IMR-90 (cell line): ENCODE measurements at regions not wholly inside any gene's neighbourhood (a gene's known extent, or its start where the extent isn't known, plus 50 kb on each side); places are given as distances from the start of the nearest gene placed in this dataset.

Experiments used
- ATAC-seq: fragments of 200-7000 bp; cut with Tn5 transposase; 2 replicates; pipeline ENCODE4 v1.9.1; 2020; ENCODE audit warnings: low read depth, mild to moderate bottlenecking, moderate library complexity
- BruUV-seq: library from RNA; stranded (reverse); fragments of 400-500 nt; replicated peaks from 2 replicates; lab custom pipeline; 2021; lab: Mats Ljungman, UMichigan
- CTCF ChIA-PET: fragments of 300-600 bp; formaldehyde crosslinking; extraction: SDS; loops from one replicate; lab custom pipeline; 2021; ENCODE audit warnings: antibody characterized with exemption; lab: Yijun Ruan, JAX
- POLR2A ChIA-PET: fragments of 300-600 bp; sonication (Branson Sonifier 250); formaldehyde crosslinking; loops from one replicate; lab custom pipeline; 2022; ENCODE audit warnings: antibody characterized with exemption; ENCODE audit not compliant: unreplicated experiment; lab: Charles Lee
- DNase-seq: peaks from one replicate; pipeline ENCODE4 v3.0.0; 2013
- H2AFZ ChIP-seq: replicated peaks from 2 replicates; pipeline ENCODE3; 2013; ENCODE audit warnings: low read length, mild to moderate bottlenecking; ENCODE audit not compliant: poor library complexity
- H2AK5ac ChIP-seq: 2 replicates; pipeline ENCODE4 v1.6.1; 2013; ENCODE audit warnings: low read depth, low read length, inconsistent platforms
- H2AK9ac ChIP-seq: replicated peaks from 2 replicates; pipeline ENCODE3; 2013; ENCODE audit warnings: mild to moderate bottlenecking, low read depth, low read length, moderate library complexity; ENCODE audit not compliant: poor library complexity
- H2BK120ac ChIP-seq: 2 replicates; pipeline ENCODE4 v1.6.1; 2013; ENCODE audit warnings: low read depth, low read length, inconsistent platforms
- H2BK15ac ChIP-seq: 3 replicates; pipeline ENCODE4 v1.6.1; 2013; ENCODE audit warnings: low read depth, low read length, inconsistent platforms
- H2BK20ac ChIP-seq: 2 replicates; pipeline ENCODE4 v1.6.1; 2013; ENCODE audit warnings: low read depth, mild to moderate bottlenecking, inconsistent platforms, low read length, moderate library complexity
- H2BK5ac ChIP-seq: 2 replicates; pipeline ENCODE4 v1.6.1; 2013; ENCODE audit warnings: mild to moderate bottlenecking, low read depth, low read length, inconsistent platforms; ENCODE audit not compliant: poor library complexity, severe bottlenecking
- H3K14ac ChIP-seq: replicated peaks from 2 replicates; pipeline ENCODE4 v1.6.1; 2013; ENCODE audit warnings: low read depth, low read length, inconsistent platforms
- H3K18ac ChIP-seq: 2 replicates; pipeline ENCODE4 v1.6.1; 2013; ENCODE audit warnings: low read depth, low read length, control low read depth
- H3K23ac ChIP-seq: 2 replicates; pipeline ENCODE4 v1.6.1; 2013; ENCODE audit warnings: low read depth, low read length, inconsistent platforms
- H3K27ac ChIP-seq: 2 replicates; pipeline ENCODE4 v1.5.1; 2013; ENCODE audit warnings: mild to moderate bottlenecking, control low read depth, low read length; ENCODE audit not compliant: insufficient read depth
- H3K27me3 ChIP-seq: 2 replicates; pipeline ENCODE4 v1.6.1; 2013; ENCODE audit warnings: low read length; ENCODE audit not compliant: control insufficient read depth, insufficient read depth
- H3K36me3 ChIP-seq: 2 replicates; pipeline ENCODE4 v1.6.1; 2013; ENCODE audit warnings: low read length, mixed read lengths; ENCODE audit not compliant: control insufficient read depth, insufficient read depth
- H3K4ac ChIP-seq: 2 replicates; pipeline ENCODE4 v1.6.1; 2013; ENCODE audit warnings: low read depth, low read length, inconsistent platforms
- H3K4me1 ChIP-seq: 2 replicates; pipeline ENCODE4 v1.6.1; 2013; ENCODE audit warnings: low read length, mixed read lengths; ENCODE audit not compliant: control insufficient read depth, insufficient read depth
- H3K4me2 ChIP-seq: 2 replicates; pipeline ENCODE4 v1.6.1; 2013; ENCODE audit warnings: low read depth, mild to moderate bottlenecking, control low read depth, low read length, moderate library complexity
- H3K4me3 ChIP-seq: 2 replicates; pipeline ENCODE4 v1.5.1; 2013; ENCODE audit warnings: low read depth, mild to moderate bottlenecking, control low read depth, low read length, moderate library complexity; ENCODE audit not compliant: insufficient read depth
- H3K56ac ChIP-seq: 2 replicates; pipeline ENCODE4 v1.6.1; 2013; ENCODE audit warnings: low read length, inconsistent platforms; ENCODE audit not compliant: insufficient read depth; ENCODE audit errors: extremely low read depth
- H3K79me1 ChIP-seq, 2 experiments: 2 replicates each; pipeline ENCODE4 v1.6.1; 2013; ENCODE audit warnings: low read length in 2 of 2, inconsistent platforms in 1 of 2, low read depth in 1 of 2
- H3K9ac ChIP-seq: 2 replicates; pipeline ENCODE4 v1.6.1; 2013; ENCODE audit warnings: low read depth, low read length, control low read depth
- H3K9me1 ChIP-seq: 2 replicates; pipeline ENCODE4 v1.6.1; 2013; ENCODE audit warnings: low read length, inconsistent platforms; ENCODE audit not compliant: insufficient read depth
- H3K9me3 ChIP-seq: 2 replicates; pipeline ENCODE4 v1.6.1; 2013; ENCODE audit warnings: low read length; ENCODE audit not compliant: control insufficient read depth, insufficient read depth
- H4K20me1 ChIP-seq: 2 replicates; pipeline ENCODE4 v1.6.1; 2013; ENCODE audit warnings: low read length, inconsistent platforms; ENCODE audit not compliant: insufficient read depth
- H4K5ac ChIP-seq: 2 replicates; pipeline ENCODE4 v1.6.1; 2013; ENCODE audit warnings: mild to moderate bottlenecking, low read depth, low read length, control low read depth
- H4K8ac ChIP-seq, 2 experiments: 2 replicates each; pipeline ENCODE4 v1.6.1; 2013; ENCODE audit warnings: low read depth in 2 of 2, low read length in 2 of 2, control low read depth in 1 of 2, inconsistent platforms in 1 of 2
- H4K91ac ChIP-seq: 2 replicates; pipeline ENCODE4 v1.6.1; 2013; ENCODE audit warnings: low read depth, low read length, inconsistent platforms; ENCODE audit not compliant: insufficient read depth
- BHLHE40 ChIP-seq: fragments of 150-350 bp; IDR thresholded peaks from 2 replicates; pipeline ENCODE4 v1.6.1; 2016; ENCODE audit warnings: mild to moderate bottlenecking, low read depth, low read length
- CEBPB ChIP-seq: IDR thresholded peaks from 2 replicates; pipeline ENCODE4 v1.6.1; 2012; ENCODE audit warnings: low read depth, low read length, improper control_type of control experiment
- CHD1 ChIP-seq: IDR thresholded peaks from 2 replicates; pipeline ENCODE4 v1.6.1; 2012; ENCODE audit warnings: low read depth, low read length, improper control_type of control experiment
- FOS ChIP-seq: fragments of 150-350 bp; IDR thresholded peaks from 2 replicates; pipeline ENCODE4 v1.6.1; 2016; ENCODE audit warnings: low read depth, low read length
- MAFK ChIP-seq: IDR thresholded peaks from 2 replicates; pipeline ENCODE4 v1.6.1; 2012; ENCODE audit warnings: low read depth, low read length, improper control_type of control experiment
- MAZ ChIP-seq: IDR thresholded peaks from 2 replicates; pipeline ENCODE4 v1.6.1; 2012; ENCODE audit warnings: low read depth, mild to moderate bottlenecking, low read length, improper control_type of control experiment, moderate library complexity, borderline replicate concordance
- MXI1 ChIP-seq: IDR thresholded peaks from 2 replicates; pipeline ENCODE4 v1.6.1; 2012; ENCODE audit warnings: low read depth, mild to moderate bottlenecking, low read length, moderate library complexity, borderline replicate concordance
- NFE2L2 ChIP-seq: fragments of 150-350 bp; IDR thresholded peaks from 2 replicates; pipeline ENCODE4 v1.6.1; 2016; ENCODE audit warnings: low read depth, mild to moderate bottlenecking, low read length
- POLR2A ChIP-seq: IDR thresholded peaks from 2 replicates; pipeline ENCODE4 v1.6.1; 2012; ENCODE audit warnings: mild to moderate bottlenecking, low read depth, low read length
- RAD21 ChIP-seq: IDR thresholded peaks from 2 replicates; pipeline ENCODE4 v1.6.1; 2012; ENCODE audit warnings: low read length, improper control_type of control experiment
- RCOR1 ChIP-seq: IDR thresholded peaks from 2 replicates; pipeline ENCODE4 v1.6.1; 2012; ENCODE audit warnings: mild to moderate bottlenecking, low read length, improper control_type of control experiment; ENCODE audit not compliant: insufficient replicate concordance
- RFX5 ChIP-seq: IDR thresholded peaks from 2 replicates; pipeline ENCODE4 v1.8.0; 2012; ENCODE audit warnings: low read depth, mild to moderate bottlenecking, low read length, moderate library complexity
- SMC3 ChIP-seq: fragments of 150-350 bp; IDR thresholded peaks from 2 replicates; pipeline ENCODE4 v1.6.1; 2016; ENCODE audit warnings: low read depth, mild to moderate bottlenecking, antibody characterized with exemption, low read length, moderate library complexity
- WGBS, 2 experiments: methylation state at CpG; one replicate each; pipeline versions ENCODE4 v1.1.5 to v1.1.7; 2013; ENCODE audit warnings: missing lambda C conversion rate in 2 of 2; ENCODE audit not compliant: insufficient read length in 1 of 2; ENCODE audit errors: extremely low coverage in 2 of 2; 5-methylcytosine and 5-hydroxymethylcytosine counted together
- dilution Hi-C: fragments of 300-500 bp; cut with HindIII; formaldehyde crosslinking; loops from one replicate; pipeline ENCODE4 v1.14.3; 2018; ENCODE audit warnings: low sequenced_read_pairs; ENCODE audit not compliant: unreplicated experiment
- in situ Hi-C: fragments of 300-500 bp; cut with MboI; formaldehyde crosslinking; loops from 3 replicates; pipeline ENCODE4 v1.14.3; 2019; ENCODE audit warnings: low sequenced_read_pairs, inconsistent platforms, mixed read lengths
- intact Hi-C: fragments of 100-400 bp; cut with micrococcal nuclease; formaldehyde crosslinking; loops from 2 replicates; pipeline ENCODE4 v1.10.0; 2022
- TF ChIP-seq, protein P1 (sequence below): fragments of 150-350 bp; IDR thresholded peaks from 2 replicates; pipeline ENCODE4 v1.6.1; 2017; ENCODE audit warnings: mild to moderate bottlenecking, antibody characterized with exemption, low read length, low read depth
- TF ChIP-seq, protein P2 (sequence below): fragments of 150-350 bp; IDR thresholded peaks from 2 replicates; pipeline ENCODE4 v1.6.1; 2016; ENCODE audit warnings: low read depth, mild to moderate bottlenecking, low read length, moderate library complexity, borderline replicate concordance
- TF ChIP-seq, protein P3 (sequence below): conservative IDR thresholded peaks from 2 replicates; pipeline ENCODE4 v1.5.1; 2012; ENCODE audit warnings: mild to moderate bottlenecking, low read depth, low read length, improper control_type of control experiment

DNA sequence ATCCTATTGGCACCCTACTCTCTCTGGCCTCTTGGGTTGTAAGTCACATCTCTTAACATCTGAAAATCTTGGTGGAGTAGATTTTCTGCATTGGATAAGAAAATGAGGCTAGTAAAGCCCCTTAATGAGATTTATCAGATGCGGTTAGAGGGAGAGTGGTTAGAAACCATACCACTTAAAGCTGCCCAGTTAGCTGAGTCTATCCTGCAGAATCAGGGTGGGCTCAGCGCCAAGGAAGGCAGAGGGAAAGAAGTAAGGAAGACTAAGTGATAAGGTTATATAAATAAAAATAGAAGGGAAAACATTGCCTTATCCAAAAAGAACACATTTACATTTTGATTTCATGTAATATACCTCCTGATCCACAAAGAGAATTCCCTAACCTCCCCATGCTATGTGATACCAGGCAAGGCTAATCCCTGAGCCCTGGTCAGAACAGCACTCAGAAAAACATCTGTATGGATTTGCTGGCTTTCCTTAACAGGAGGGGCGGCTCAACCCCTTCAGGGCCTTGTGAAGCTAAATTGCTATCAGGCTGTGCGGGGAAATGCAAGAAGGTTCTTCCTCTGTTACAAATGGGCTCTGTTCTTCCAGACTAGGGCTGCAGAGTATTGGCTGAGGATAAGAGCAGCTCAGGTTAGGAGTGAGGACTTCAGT, 101.7 kb downstream of the SNX19 start:
- H2BK120ac ChIP-seq = no peak overlapping the region
- H3K27me3 ChIP-seq = peaks cover 38% of the 10 kb centered on the region
- in situ Hi-C loops (no loop called here), intact Hi-C loops (no loop called here), dilution Hi-C loops (no loop called here)
- DNase-seq (no peak), ATAC-seq (no peak)
- no peak overlapping the region for H3K27ac ChIP-seq
- H3K36me3 ChIP-seq = no peaks in the 10 kb centered on the region
- ChIA-PET CTCF (interaction anchor here (0.5 kb wide), 1 partner anchor 119 kb away, joined by 8 read pairs; no protein-coding TSS in a partner anchor), POLR2A (interaction anchor here (0.6 kb wide), 1 partner anchor 83 kb away, joined by 5 read pairs; no protein-coding TSS in a partner anchor)
- H2AK5ac ChIP-seq = no peak overlapping the region
- H2BK20ac ChIP-seq = no peak overlapping the region
- no peak overlapping the region for H3K18ac ChIP-seq
- no peak overlapping the region for H4K8ac ChIP-seq
- no peak overlapping the region for H2BK15ac ChIP-seq
- no peak overlapping the region for H3K56ac ChIP-seq
- H3K4me1 ChIP-seq = no peaks in the 10 kb centered on the region; the same call in 1 of the 2 replicates
- H3K4ac ChIP-seq = no peak overlapping the region
- H2AFZ ChIP-seq = no peak overlapping the region
- H3K9me1 ChIP-seq = no peaks in the 10 kb centered on the region
- H4K5ac ChIP-seq = no peak overlapping the region
- H4K20me1 ChIP-seq = no peaks in the 10 kb centered on the region
- H3K4me3 ChIP-seq = no peak overlapping the region
- no peaks in the 10 kb centered on the region for H3K9me3 ChIP-seq
- H3K9ac ChIP-seq = no peak overlapping the region
- no peaks in the 10 kb centered on the region for H3K79me1 ChIP-seq
- no TSS peak for BruUV-seq
- no peak overlapping the region for H3K4me2 ChIP-seq
- 80% methylated on average over 2 of the region's 4 CpGs; no CpG with 5 or more reads in 1 of the 2 experiments for WGBS, 2 experiments
- H2AK9ac ChIP-seq = no peak overlapping the region
- H3K23ac ChIP-seq = no peak overlapping the region
- no peak overlapping the region for H4K91ac ChIP-seq
- H2BK5ac ChIP-seq = no peak overlapping the region
- no peak overlapping the region for H3K14ac ChIP-seq
- TF ChIP-seq CHD1 (no peak), CEBPB (no peak), RFX5 (no peak), MAZ (no peak), POLR2A (no peak), RCOR1 (no peak), SMC3 (no peak), NFE2L2 (no peak), FOS (no peak), MXI1 (no peak), RAD21 (no peak), MAFK (no peak), BHLHE40 (no peak)
- TF ChIP-seq, protein P1, sequence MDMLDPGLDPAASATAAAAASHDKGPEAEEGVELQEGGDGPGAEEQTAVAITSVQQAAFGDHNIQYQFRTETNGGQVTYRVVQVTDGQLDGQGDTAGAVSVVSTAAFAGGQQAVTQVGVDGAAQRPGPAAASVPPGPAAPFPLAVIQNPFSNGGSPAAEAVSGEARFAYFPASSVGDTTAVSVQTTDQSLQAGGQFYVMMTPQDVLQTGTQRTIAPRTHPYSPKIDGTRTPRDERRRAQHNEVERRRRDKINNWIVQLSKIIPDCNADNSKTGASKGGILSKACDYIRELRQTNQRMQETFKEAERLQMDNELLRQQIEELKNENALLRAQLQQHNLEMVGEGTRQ = no peak
- TF ChIP-seq, protein P2, sequence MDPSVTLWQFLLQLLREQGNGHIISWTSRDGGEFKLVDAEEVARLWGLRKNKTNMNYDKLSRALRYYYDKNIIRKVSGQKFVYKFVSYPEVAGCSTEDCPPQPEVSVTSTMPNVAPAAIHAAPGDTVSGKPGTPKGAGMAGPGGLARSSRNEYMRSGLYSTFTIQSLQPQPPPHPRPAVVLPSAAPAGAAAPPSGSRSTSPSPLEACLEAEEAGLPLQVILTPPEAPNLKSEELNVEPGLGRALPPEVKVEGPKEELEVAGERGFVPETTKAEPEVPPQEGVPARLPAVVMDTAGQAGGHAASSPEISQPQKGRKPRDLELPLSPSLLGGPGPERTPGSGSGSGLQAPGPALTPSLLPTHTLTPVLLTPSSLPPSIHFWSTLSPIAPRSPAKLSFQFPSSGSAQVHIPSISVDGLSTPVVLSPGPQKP = no peak
- TF ChIP-seq, protein P3, sequence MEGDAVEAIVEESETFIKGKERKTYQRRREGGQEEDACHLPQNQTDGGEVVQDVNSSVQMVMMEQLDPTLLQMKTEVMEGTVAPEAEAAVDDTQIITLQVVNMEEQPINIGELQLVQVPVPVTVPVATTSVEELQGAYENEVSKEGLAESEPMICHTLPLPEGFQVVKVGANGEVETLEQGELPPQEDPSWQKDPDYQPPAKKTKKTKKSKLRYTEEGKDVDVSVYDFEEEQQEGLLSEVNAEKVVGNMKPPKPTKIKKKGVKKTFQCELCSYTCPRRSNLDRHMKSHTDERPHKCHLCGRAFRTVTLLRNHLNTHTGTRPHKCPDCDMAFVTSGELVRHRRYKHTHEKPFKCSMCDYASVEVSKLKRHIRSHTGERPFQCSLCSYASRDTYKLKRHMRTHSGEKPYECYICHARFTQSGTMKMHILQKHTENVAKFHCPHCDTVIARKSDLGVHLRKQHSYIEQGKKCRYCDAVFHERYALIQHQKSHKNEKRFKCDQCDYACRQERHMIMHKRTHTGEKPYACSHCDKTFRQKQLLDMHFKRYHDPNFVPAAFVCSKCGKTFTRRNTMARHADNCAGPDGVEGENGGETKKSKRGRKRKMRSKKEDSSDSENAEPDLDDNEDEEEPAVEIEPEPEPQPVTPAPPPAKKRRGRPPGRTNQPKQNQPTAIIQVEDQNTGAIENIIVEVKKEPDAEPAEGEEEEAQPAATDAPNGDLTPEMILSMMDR = no peak
